ENCODE measurements at regions not wholly inside any gene's neighbourhood (a gene's known extent, or its start where the extent isn't known, plus 50 kb on each side); places are given as distances from the start of the nearest gene placed in this dataset.
"Not testable (repeated sequence)": the region's sequence is repeated elsewhere in the genome, so short reads cannot be mapped to it uniquely, and the experiment has no call there.

DNA sequence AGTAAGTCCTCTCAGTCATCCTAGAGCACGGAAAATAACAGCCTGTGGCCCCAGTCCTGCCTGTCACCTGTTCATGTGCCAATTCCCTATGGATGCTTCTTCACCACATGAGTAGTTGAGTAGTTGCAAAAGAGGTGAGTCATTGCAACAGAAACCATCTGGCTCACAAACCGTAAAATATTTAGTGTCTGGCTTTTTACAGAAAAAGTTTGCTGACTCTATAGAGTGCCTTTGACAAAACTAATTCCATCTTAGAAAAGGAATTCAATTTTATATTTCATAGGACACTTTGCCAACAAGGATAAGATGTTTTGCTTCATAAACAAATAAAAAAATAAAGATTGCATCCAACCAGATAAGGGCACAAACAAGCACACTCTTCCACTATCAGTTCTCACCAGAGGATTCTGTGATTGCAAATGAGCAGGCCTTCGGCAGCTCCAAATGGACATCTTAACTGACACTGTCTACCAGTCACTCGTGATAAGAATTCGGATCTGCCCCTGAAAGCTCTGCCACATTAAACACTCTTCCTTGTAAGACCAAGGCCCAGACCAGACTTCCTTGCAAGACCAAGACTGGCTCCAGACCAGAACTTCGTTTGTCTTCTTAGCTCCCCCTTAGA, 242.7 kb upstream of the SEMA3C start:
- no peaks in the 10 kb centered on the region for H3K4me1 ChIP-seq
- no peak overlapping the region for H3K4me3 ChIP-seq
- no peak overlapping the region for H3K27ac ChIP-seq
- DNase-seq, result no peak
- intact Hi-C loops (cut with DNase I), result no loop called here
- H3K27me3 ChIP-seq, result no peaks in the 10 kb centered on the region
- H3K36me3 ChIP-seq, result no peaks in the 10 kb centered on the region
- TF ChIP-seq, protein P1, sequence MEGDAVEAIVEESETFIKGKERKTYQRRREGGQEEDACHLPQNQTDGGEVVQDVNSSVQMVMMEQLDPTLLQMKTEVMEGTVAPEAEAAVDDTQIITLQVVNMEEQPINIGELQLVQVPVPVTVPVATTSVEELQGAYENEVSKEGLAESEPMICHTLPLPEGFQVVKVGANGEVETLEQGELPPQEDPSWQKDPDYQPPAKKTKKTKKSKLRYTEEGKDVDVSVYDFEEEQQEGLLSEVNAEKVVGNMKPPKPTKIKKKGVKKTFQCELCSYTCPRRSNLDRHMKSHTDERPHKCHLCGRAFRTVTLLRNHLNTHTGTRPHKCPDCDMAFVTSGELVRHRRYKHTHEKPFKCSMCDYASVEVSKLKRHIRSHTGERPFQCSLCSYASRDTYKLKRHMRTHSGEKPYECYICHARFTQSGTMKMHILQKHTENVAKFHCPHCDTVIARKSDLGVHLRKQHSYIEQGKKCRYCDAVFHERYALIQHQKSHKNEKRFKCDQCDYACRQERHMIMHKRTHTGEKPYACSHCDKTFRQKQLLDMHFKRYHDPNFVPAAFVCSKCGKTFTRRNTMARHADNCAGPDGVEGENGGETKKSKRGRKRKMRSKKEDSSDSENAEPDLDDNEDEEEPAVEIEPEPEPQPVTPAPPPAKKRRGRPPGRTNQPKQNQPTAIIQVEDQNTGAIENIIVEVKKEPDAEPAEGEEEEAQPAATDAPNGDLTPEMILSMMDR (IDR thresholded peaks at IDR 0.05), result no peak
- H3K9me3 ChIP-seq, result no peaks in the 10 kb centered on the region
- ATAC-seq, result peak; percentile 76

DNA sequence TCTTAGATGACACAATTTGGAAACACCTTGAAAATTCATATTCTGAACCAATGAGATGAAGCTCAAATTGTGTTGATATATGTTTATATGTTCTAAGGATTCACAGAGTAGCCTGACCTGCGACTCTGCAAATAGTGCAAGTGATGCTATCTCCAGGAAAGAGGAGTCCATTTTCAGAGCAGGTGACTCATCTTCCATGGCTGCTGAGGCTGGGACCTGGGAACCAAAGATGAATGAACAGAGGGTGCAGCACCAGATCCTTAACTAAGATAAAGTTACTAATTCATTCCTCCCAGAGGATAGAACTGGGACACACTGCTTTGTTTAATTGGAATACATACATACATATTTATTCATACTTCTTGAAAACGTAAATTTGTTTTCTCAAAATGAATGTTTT, 240.6 kb upstream of the SEMA3C start:
- H3K27me3 ChIP-seq, result no peaks in the 10 kb centered on the region
- H3K27ac ChIP-seq, result no peak overlapping the region
- ATAC-seq (no peak), DNase-seq (no peak)
- no peaks in the 10 kb centered on the region for H3K9me3 ChIP-seq
- TF ChIP-seq, protein P1 (IDR thresholded peaks at IDR 0.05), result no peak
- intact Hi-C loops (cut with DNase I), result no loop called here
- no peaks in the 10 kb centered on the region for H3K4me1 ChIP-seq
- H3K4me3 ChIP-seq, result no peak overlapping the region
- no peaks in the 10 kb centered on the region for H3K36me3 ChIP-seq

DNA sequence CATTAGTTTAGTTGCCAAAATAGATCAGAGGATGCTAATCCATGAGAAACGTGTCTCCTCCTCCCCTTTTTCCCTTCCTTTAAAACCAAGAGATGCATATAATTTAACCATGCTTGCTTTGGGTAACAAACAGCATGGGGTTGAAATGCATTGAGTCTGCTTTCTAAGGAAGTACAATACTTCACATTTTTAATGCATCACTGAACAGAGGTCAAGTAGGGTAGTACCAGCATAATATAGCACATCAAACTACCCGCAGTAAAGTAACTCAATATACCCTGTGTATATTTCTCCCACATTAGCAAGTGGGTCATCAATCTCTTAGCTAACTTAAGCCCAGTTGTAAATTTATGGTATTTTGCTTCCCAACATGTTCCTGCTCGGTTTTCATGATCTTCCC, 239.3 kb upstream of the SEMA3C start:
- Histone ChIP-seq H3K9me3 (no peaks in the 10 kb centered on the region), H3K36me3 (no peaks in the 10 kb centered on the region), H3K27ac (no peak overlapping the region), H3K27me3 (no peaks in the 10 kb centered on the region), H3K4me3 (no peak overlapping the region), H3K4me1 (no peaks in the 10 kb centered on the region)
- no peak for DNase-seq
- TF ChIP-seq, protein P1 (IDR thresholded peaks at IDR 0.05), result no peak
- intact Hi-C loops (cut with DNase I), result no loop called here
- ATAC-seq, result no peak

DNA sequence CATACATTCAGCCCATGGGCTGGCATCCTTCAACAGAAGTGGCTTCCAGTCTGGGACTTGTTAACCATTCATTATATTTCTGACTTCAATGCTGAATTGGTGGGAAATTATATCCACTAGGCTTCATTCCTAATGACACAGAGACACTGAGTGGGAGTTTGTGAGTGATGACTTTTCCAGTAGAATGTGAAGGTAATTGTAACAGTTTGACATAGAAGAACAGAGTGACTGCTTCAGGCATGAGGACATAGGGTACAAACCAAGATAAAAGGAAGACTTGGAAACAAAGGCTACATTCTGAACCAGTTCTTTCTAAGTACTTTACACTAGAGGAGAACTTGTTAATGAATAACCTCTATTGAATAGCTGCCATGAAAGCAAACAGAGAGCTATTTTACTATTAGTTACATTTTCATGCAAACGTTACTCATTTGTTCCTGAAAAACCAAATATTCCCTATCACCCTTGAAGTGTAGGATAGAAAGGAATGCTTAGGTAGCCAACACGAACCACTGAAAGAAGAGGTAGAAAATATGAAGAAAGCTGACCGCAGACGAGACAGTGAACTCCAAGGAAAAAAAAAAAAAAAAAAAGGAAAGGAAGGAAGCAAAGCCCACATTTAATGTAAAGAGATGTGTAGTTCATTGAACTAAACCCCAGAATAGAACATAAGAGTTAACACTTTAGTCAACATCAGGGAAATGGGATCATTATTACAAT, 237.0 kb upstream of the SEMA3C start:
- H3K27ac ChIP-seq, result no peak overlapping the region
- intact Hi-C loops (cut with DNase I), result no loop called here
- no peak overlapping the region for H3K4me3 ChIP-seq
- H3K36me3 ChIP-seq, result no peaks in the 10 kb centered on the region
- ATAC-seq (peak; percentile 93), DNase-seq (peak in 2 of 4 donors; percentile 30 to 50)
- H3K27me3 ChIP-seq, result no peaks in the 10 kb centered on the region
- TF ChIP-seq, protein P1 (IDR thresholded peaks at IDR 0.05), result no peak
- H3K4me1 ChIP-seq, result no peaks in the 10 kb centered on the region
- H3K9me3 ChIP-seq, result no peaks in the 10 kb centered on the region

DNA sequence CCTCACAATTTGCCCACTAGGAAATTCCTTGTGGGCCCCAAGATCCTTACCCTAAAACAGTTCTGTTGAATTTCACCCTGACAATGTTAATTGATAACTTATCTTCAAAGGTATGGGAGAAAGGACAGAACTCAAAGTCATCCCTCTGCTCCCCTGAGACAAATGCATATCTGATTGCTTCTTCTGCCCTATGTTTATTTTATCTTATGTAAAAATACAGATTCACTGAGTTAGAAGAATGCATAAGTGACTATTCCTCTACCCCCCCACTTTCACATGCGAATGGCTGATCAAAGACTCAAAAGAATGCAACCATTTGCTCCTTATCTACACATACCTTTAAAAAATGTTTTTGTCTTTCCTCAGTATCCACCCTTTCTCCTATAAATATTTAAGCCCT, 235.7 kb upstream of the SEMA3C start:
- TF ChIP-seq, protein P1 (IDR thresholded peaks at IDR 0.05), result no peak
- H3K9me3 ChIP-seq, result no peaks in the 10 kb centered on the region
- no peak overlapping the region for H3K27ac ChIP-seq
- intact Hi-C loops (cut with DNase I), result no loop called here
- ATAC-seq, result no peak
- H3K4me1 ChIP-seq, result no peaks in the 10 kb centered on the region
- no peak for DNase-seq
- H3K4me3 ChIP-seq, result no peak overlapping the region
- H3K27me3 ChIP-seq, result no peaks in the 10 kb centered on the region
- H3K36me3 ChIP-seq, result no peaks in the 10 kb centered on the region

DNA sequence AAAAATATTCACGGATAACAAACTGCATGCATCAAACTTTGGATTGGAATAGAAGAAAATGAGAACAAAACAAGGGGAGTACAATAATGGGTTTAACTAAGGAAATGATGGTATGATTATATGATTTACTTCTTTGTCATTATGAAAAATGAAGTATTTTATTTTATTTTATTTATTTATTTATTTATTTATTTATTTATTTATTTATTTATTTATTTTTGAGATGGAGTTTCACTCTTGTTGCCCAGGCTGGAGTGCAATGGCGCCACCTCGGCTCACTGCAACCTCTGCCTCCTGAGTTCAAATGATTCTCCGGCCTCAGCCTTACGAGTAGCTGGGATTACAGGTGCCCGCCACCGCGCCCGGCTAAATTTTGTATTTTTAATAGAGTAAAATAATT, 234.1 kb upstream of the SEMA3C start:
- ATAC-seq; DNase-seq; H3K4me1 ChIP-seq; H3K27ac ChIP-seq; H3K36me3 ChIP-seq; intact Hi-C loops (cut with DNase I); H3K9me3 ChIP-seq; H3K4me3 ChIP-seq; H3K27me3 ChIP-seq: not testable (repeated sequence)

Measured in left lung (tissue), 4 donors.